Epithelial cell of esophagus (primary cell): ENCODE measurements at regions not wholly inside any gene's neighbourhood (a gene's known extent, or its start where the extent isn't known, plus 50 kb on each side); places are given as distances from the start of the nearest gene placed in this dataset.
A peak's percentile ranks its signal among the peaks of the same experiment; 100 is the strongest.

Experiments used
- DNase-seq: peaks from one replicate; pipeline ENCODE4 v3.0.0; 2010; ENCODE audit warnings: low read depth
- H3K4me3 ChIP-seq: 2 replicates; pipeline ENCODE4 v1.5.1; 2011; ENCODE audit warnings: mild to moderate bottlenecking, low read length, control low read depth
- TF ChIP-seq, protein P1 (sequence below): IDR thresholded peaks from 2 replicates; pipeline ENCODE4 v1.5.1; 2011; ENCODE audit warnings: low read depth, mild to moderate bottlenecking, low read length, control low read depth, inconsistent platforms; ENCODE audit not compliant: insufficient read depth; ENCODE audit errors: missing control alignments

- TF ChIP-seq, protein P1, sequence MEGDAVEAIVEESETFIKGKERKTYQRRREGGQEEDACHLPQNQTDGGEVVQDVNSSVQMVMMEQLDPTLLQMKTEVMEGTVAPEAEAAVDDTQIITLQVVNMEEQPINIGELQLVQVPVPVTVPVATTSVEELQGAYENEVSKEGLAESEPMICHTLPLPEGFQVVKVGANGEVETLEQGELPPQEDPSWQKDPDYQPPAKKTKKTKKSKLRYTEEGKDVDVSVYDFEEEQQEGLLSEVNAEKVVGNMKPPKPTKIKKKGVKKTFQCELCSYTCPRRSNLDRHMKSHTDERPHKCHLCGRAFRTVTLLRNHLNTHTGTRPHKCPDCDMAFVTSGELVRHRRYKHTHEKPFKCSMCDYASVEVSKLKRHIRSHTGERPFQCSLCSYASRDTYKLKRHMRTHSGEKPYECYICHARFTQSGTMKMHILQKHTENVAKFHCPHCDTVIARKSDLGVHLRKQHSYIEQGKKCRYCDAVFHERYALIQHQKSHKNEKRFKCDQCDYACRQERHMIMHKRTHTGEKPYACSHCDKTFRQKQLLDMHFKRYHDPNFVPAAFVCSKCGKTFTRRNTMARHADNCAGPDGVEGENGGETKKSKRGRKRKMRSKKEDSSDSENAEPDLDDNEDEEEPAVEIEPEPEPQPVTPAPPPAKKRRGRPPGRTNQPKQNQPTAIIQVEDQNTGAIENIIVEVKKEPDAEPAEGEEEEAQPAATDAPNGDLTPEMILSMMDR: no peak
- H3K4me3 ChIP-seq: no peak overlapping the region
Measured at GRCh38 chr13:33537026-33537425, 251.5 kb upstream of the STARD13 start.

GRCh38 chr13:33537676-33538075, 252.1 kb upstream of the STARD13 start:
- no peak overlapping the region for H3K4me3 ChIP-seq
- TF ChIP-seq, protein P1: no peak
- DNase-seq: no peak

More at GRCh38 chr13:33537026-33537425, 251.5 kb upstream of the STARD13 start:
- peak; percentile 8 for DNase-seq

DNA sequence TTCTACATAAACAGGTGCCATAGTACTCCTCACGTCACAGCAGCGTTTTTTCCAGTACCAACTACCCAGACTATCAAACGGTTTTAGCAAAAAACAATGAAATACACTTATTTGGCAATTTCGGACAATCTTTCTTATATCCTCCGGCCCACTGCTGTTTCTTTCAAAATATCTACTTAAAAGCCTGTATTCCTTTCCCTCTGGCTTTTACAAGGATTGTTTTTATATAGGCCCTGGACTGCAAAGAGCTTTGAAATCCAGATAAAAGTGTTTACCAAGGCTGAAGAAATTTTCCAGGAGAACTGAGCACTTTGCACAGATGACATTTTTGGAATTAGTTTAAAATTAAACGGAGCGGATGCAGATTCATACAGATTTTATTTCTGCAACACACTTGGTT, 255.9 kb upstream of the STARD13 start:
- H3K4me3 ChIP-seq: peak overlapping the region; percentile 71
- DNase-seq: no peak
- TF ChIP-seq, protein P1: no peak

DNA sequence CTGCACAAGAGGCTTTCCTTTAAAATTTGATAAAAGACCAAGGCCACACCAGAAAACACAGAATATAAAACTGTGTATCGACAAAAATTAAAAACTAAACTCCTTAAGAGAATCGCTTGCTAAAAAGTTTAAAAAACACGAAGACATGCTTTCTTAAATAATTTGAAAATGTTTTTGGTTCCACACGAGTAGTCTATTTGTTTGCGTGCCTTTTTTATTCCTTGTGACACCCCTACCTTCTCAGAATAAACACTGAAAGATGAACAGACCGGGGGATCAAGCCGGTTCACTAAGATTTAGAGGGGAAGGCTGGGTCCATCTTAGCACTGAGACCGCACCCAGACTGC, 256.4 kb upstream of the STARD13 start:
- no peak for DNase-seq
- TF ChIP-seq, protein P1: no peak
- H3K4me3 ChIP-seq: peak overlapping the region; percentile 71

DNA sequence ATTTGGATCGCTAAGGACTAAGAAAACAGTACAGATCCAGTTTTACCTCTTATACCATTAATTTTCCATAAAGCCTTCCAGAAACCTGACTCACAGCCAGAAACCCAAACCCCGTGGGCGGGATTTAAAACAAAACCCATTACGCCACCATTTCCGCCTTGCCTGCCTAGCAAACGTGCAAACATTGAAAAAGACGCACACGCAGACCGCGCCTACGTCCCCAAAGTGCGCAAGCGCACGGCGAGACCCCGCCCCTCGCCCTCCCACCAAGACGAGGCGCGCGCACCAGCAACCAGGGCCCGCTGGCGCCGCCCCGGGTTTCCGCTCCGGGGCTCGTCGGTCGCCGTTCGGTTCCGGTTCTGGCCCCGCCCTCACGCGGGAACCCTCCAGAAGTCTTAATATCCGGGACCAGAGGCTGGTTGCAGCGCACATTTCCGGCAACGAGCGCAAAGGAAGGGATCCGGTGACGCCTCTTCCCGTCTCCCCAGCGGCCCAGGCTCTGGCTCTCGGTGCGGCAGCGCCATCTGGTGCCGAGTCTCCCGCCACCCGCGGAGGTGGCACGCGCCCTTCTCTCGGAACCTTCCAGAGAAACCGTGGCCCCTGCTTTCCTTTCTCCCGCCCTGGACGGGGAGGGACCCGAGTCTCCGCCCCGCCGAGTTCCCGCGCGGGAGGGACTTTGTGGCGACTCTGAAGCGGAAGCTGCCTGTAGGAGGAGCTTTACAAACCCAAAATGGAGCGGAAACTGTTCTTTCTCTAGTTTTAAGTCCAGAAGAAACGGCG, 256.9 kb upstream of the STARD13 start:
- H3K4me3 ChIP-seq: peak overlapping the region; percentile 71
- peak; percentile 100 for DNase-seq
- TF ChIP-seq, protein P1: peak; percentile 76

- H3K4me3 ChIP-seq: peak overlapping the region; percentile 71
- TF ChIP-seq, protein P1: no peak
- DNase-seq: no peak
Measured at GRCh38 chr13:33543089-33543459, 257.5 kb upstream of the STARD13 start.
